ENCODE measurements at regions not wholly inside any gene's neighbourhood (a gene's known extent, or its start where the extent isn't known, plus 50 kb on each side); places are given as distances from the start of the nearest gene placed in this dataset.

DNA sequence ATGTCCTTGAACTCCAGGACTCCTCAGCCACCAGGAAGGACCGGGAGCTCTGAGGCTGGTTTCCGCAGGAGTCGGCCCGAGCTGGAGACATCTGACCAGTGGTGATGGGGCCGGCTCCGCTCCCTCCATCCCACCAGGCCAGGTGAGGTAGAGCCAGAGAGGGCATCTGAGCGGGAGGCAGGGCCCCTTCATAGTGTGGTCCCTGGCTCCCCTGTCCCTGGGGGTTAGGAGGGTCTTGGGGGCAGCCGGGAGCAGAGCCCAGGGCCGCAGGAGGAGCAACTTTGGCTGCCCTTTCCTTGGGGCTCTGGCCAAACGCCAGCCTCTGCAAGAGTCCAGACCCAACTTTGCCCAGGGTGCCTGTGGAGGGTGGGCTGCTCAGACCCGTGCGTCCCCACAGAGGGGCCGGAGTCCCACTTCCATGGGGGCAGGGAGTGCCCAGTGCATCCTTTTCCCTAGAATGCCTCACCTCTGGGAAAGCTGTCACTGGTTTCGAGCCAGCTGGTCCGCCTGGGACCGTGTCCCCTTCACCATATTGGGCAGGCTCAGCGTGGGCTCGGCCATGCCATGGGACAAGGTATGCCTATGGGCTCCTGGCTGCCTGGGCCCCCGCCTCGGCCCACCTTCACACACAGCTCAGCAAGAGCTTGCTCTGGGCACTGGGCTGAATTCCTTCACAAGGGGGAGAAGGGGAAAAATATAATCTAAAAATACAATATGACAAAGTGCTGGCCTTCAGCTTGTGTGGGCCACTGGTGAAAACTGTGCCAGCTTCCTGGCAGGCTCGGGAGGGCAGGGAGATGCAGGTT, 148.6 kb downstream of the TWIST2 start:
- no peak overlapping the region for H3K27ac ChIP-seq (ENCODE audit: low read depth in 1 of 2, low read length in 2 of 2)
- no peak overlapping the region for H2AFZ ChIP-seq (ENCODE audit: insufficient read depth, low read depth, low read length, poor library complexity, severe bottlenecking)
- no peak overlapping the region for H3K9ac ChIP-seq (ENCODE audit: insufficient read depth, low read length, poor library complexity, severe bottlenecking)
- H3K4me1 Mint-ChIP-seq = no peaks in the 10 kb centered on the region
- no peak overlapping the region for H3K27ac Mint-ChIP-seq
- H3K4me3 Mint-ChIP-seq = no peak overlapping the region
- no peaks in the 10 kb centered on the region for H3K36me3 Mint-ChIP-seq
- WGBS (ENCODE audit: insufficient coverage) = 89% methylated on average over 14 of the region's 21 CpGs
- peaks cover 2 to 16% (median 10%) of the 10 kb centered on the region in 7 donors for H3K9me3 Mint-ChIP-seq
- no peaks in the 10 kb centered on the region for H4K20me1 ChIP-seq (ENCODE audit: insufficient read depth, low read length)
- H3K27me3 Mint-ChIP-seq (ENCODE audit: low read depth in 3 of 3) = peaks cover 0 to 14% (median 3%) of the 10 kb centered on the region in 3 donors
- TF ChIP-seq, protein P1, sequence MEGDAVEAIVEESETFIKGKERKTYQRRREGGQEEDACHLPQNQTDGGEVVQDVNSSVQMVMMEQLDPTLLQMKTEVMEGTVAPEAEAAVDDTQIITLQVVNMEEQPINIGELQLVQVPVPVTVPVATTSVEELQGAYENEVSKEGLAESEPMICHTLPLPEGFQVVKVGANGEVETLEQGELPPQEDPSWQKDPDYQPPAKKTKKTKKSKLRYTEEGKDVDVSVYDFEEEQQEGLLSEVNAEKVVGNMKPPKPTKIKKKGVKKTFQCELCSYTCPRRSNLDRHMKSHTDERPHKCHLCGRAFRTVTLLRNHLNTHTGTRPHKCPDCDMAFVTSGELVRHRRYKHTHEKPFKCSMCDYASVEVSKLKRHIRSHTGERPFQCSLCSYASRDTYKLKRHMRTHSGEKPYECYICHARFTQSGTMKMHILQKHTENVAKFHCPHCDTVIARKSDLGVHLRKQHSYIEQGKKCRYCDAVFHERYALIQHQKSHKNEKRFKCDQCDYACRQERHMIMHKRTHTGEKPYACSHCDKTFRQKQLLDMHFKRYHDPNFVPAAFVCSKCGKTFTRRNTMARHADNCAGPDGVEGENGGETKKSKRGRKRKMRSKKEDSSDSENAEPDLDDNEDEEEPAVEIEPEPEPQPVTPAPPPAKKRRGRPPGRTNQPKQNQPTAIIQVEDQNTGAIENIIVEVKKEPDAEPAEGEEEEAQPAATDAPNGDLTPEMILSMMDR (IDR thresholded peaks at IDR 0.05) = no peak
- no peaks in the 10 kb centered on the region for H3K4me1 ChIP-seq (ENCODE audit: control insufficient read depth in 1 of 2, insufficient read depth in 2 of 2, low read length in 2 of 2)
- H3K79me2 ChIP-seq (ENCODE audit: insufficient read depth, low read length) = no peaks in the 10 kb centered on the region
- H3K27me3 ChIP-seq (ENCODE audit: control insufficient read depth in 2 of 2, insufficient read depth in 2 of 2, low read length in 2 of 2) = no peaks in the 10 kb centered on the region
- H3K36me3 ChIP-seq (replicated peaks in 1 of 2; ENCODE audit: control insufficient read depth in 1 of 2, insufficient read depth in 2 of 2, low read length in 2 of 2) = no peaks in the 10 kb centered on the region
- H3K4me3 ChIP-seq (replicated peaks in 1 of 3; ENCODE audit: low read depth in 2 of 3, low read length in 3 of 3) = no peak overlapping the region
- peaks cover 0 to 11% of the 10 kb centered on the region in 2 donors for H3K9me3 ChIP-seq (replicated peaks in 1 of 2; ENCODE audit: control insufficient read depth in 1 of 2, insufficient read depth in 1 of 2, low read length in 2 of 2)
- intact Hi-C loops (cut with micrococcal nuclease) = no loop called here
- no peak overlapping the region for H3K4me2 ChIP-seq (replicated peaks; ENCODE audit: extremely low read depth, low read length, poor library complexity, severe bottlenecking)
- DNase-seq = no peak

- H3K36me3 ChIP-seq (replicated peaks in 1 of 2; ENCODE audit: control insufficient read depth in 1 of 2, insufficient read depth in 2 of 2, low read length in 2 of 2) = no peaks in the 10 kb centered on the region
- no peak overlapping the region for H3K27ac Mint-ChIP-seq
- intact Hi-C loops (cut with micrococcal nuclease) = no loop called here
- H2AFZ ChIP-seq (ENCODE audit: insufficient read depth, low read depth, low read length, poor library complexity, severe bottlenecking) = no peak overlapping the region
- H3K4me3 ChIP-seq (replicated peaks in 1 of 3; ENCODE audit: low read depth in 2 of 3, low read length in 3 of 3) = no peak overlapping the region
- H3K4me2 ChIP-seq (replicated peaks; ENCODE audit: extremely low read depth, low read length, poor library complexity, severe bottlenecking) = no peak overlapping the region
- TF ChIP-seq, protein P1 (IDR thresholded peaks at IDR 0.05) = no peak
- no peaks in the 10 kb centered on the region for H3K4me1 Mint-ChIP-seq
- no peak for DNase-seq
- no peaks in the 10 kb centered on the region for H3K79me2 ChIP-seq (ENCODE audit: insufficient read depth, low read length)
- H3K4me3 Mint-ChIP-seq = no peak overlapping the region
- H3K9ac ChIP-seq (ENCODE audit: insufficient read depth, low read length, poor library complexity, severe bottlenecking) = no peak overlapping the region
- peaks cover 5 to 16% (median 10%) of the 10 kb centered on the region in 7 donors for H3K9me3 Mint-ChIP-seq
- H3K36me3 Mint-ChIP-seq = no peaks in the 10 kb centered on the region
- H3K4me1 ChIP-seq (ENCODE audit: control insufficient read depth in 1 of 2, insufficient read depth in 2 of 2, low read length in 2 of 2) = no peaks in the 10 kb centered on the region
- H3K27ac ChIP-seq (ENCODE audit: low read depth in 1 of 2, low read length in 2 of 2) = no peak overlapping the region
- H3K9me3 ChIP-seq (replicated peaks in 1 of 2; ENCODE audit: control insufficient read depth in 1 of 2, insufficient read depth in 1 of 2, low read length in 2 of 2) = peaks cover 0 to 15% of the 10 kb centered on the region in 2 donors
- H3K27me3 Mint-ChIP-seq (ENCODE audit: low read depth in 3 of 3) = peaks cover 0 to 13% (median 3%) of the 10 kb centered on the region in 3 donors
- WGBS (ENCODE audit: insufficient coverage) = 74% methylated on average over 8 of the region's 10 CpGs
- no peaks in the 10 kb centered on the region for H3K27me3 ChIP-seq (ENCODE audit: control insufficient read depth in 2 of 2, insufficient read depth in 2 of 2, low read length in 2 of 2)
- no peaks in the 10 kb centered on the region for H4K20me1 ChIP-seq (ENCODE audit: insufficient read depth, low read length)
Observed at GRCh38 chr2:238997137-238997390, 149.2 kb downstream of the TWIST2 start.

Data from CD14-positive monocyte (primary cell).